ENCODE measurements at regions not wholly inside any gene's neighbourhood (a gene's known extent, or its start where the extent isn't known, plus 50 kb on each side); places are given as distances from the start of the nearest gene placed in this dataset.
"Not testable (repeated sequence)": the region's sequence is repeated elsewhere in the genome, so short reads cannot be mapped to it uniquely, and the experiment has no call there.

DNA sequence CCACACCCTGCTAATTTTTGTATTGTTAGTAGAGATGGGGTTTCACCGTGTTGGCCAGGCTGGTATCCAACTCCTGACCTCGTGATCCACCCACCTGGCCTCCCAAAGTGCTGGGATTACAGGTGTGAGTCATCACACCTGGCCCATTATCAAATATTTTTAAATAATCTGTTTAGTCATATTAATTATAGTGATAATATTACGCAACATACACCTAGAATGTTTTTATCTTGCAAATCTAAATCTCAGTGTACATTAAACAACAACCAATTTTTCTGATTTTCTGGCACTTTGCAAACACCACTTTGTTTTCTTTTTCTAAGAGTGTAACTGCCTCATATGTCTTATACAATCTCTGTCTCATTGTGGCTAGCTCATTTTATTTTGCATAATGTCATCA, 115.9 kb downstream of the ZNF100 start:
- H4K8ac ChIP-seq (ENCODE audit: extremely low read depth, insufficient read depth, low read length); H4K5ac ChIP-seq (ENCODE audit: insufficient read length, low read depth, low read length); H3K14ac ChIP-seq (ENCODE audit: insufficient read length); H3K18ac ChIP-seq (ENCODE audit: extremely low read depth, low read length); H3K4ac ChIP-seq (replicated peaks; ENCODE audit: insufficient read length, low read depth, low read length); H3K4me3 ChIP-seq (ENCODE audit: extremely low read depth in 1 of 4, insufficient read depth in 2 of 4, low read depth in 3 of 4, low read length in 4 of 4); H2BK120ac ChIP-seq (replicated peaks; ENCODE audit: low read depth, low read length); CTCF ChIA-PET (ENCODE audit: partially characterized antibody); H3K23ac ChIP-seq (ENCODE audit: insufficient read length); H2AFZ ChIP-seq (ENCODE audit: low read length); H3K4me2 ChIP-seq (ENCODE audit: insufficient read depth in 1 of 2, low read depth in 2 of 2, low read length in 2 of 2); H3K23me2 ChIP-seq (ENCODE audit: low read depth, low read length); POLR2A ChIA-PET (ENCODE audit: partially characterized antibody); H3K79me2 ChIP-seq (ENCODE audit: control insufficient read depth in 1 of 2, insufficient read depth in 2 of 2, low read length in 2 of 2); H3K4me1 ChIP-seq (replicated peaks in 1 of 4; ENCODE audit: control insufficient read depth in 3 of 4, insufficient read depth in 4 of 4, low read length in 3 of 4); H3K9ac ChIP-seq (replicated peaks in 1 of 4; ENCODE audit: extremely low read depth in 1 of 4, low read depth in 3 of 4, low read length in 3 of 4); H2BK15ac ChIP-seq (ENCODE audit: low read length); H4K91ac ChIP-seq (replicated peaks; ENCODE audit: insufficient read length, low read length); H3K56ac ChIP-seq (replicated peaks; ENCODE audit: insufficient read length, low read depth, low read length); H2BK12ac ChIP-seq (ENCODE audit: low read depth, low read length); H2BK20ac ChIP-seq (ENCODE audit: low read length); H4K20me1 ChIP-seq (replicated peaks in 1 of 2; ENCODE audit: control insufficient read depth in 1 of 2, insufficient read depth in 2 of 2, low read length in 2 of 2); H3K27me3 ChIP-seq (replicated peaks in 1 of 4; ENCODE audit: control insufficient read depth in 3 of 4, extremely low read depth in 1 of 4, insufficient read depth in 3 of 4, low read length in 3 of 4); FAIRE-seq; H3K27ac ChIP-seq (ENCODE audit: low read depth, low read length); H3K79me1 ChIP-seq (ENCODE audit: low read depth, low read length); H2AK5ac ChIP-seq (ENCODE audit: low read depth, low read length); H2BK5ac ChIP-seq (ENCODE audit: low read depth, low read length); DNase-seq (ENCODE audit: low read depth in 1 of 2, low spot score in 2 of 2): not testable (repeated sequence)
- Histone ChIP-seq H3K9me3 (ENCODE audit: insufficient read depth in 2 of 2, low read depth in 1 of 2, low read length in 1 of 2) (peaks cover 11 to 20% of the 10 kb centered on the region in 2 experiments), H3K36me3 (ENCODE audit: control insufficient read depth in 2 of 4, insufficient read depth in 4 of 4, low read length in 3 of 4) (peaks cover 0 to 19% (median 0%) of the 10 kb centered on the region in 4 experiments; a peak in 2 of 8 replicates)
- WGBS, 2 experiments (ENCODE audit: extremely low coverage in 1 of 2, insufficient coverage in 1 of 2, insufficient read length in 1 of 2, insufficient replicate concordance in 2 of 2, low coverage in 1 of 2, low lambda C conversion rate in 2 of 2, missing lambda C conversion rate in 1 of 2), result 78% methylated on average over 3 of the region's 3 CpGs; no CpG with 5 or more reads in 1 of the 2 experiments
